Neural progenitor cell (in vitro differentiated cells): ENCODE measurements at regions not wholly inside any gene's neighbourhood (a gene's known extent, or its start where the extent isn't known, plus 50 kb on each side); places are given as distances from the start of the nearest gene placed in this dataset.
"Not testable (repeated sequence)": the region's sequence is repeated elsewhere in the genome, so short reads cannot be mapped to it uniquely, and the experiment has no call there.

Experiments
- CTCF ChIP-seq: fragments of 200-600 bp; sonication (generic); IDR thresholded peaks from 2 replicates; pipeline ENCODE4 v1.5.1; 2017; ENCODE audit warnings: antibody characterized with exemption, mild to moderate bottlenecking
- EZH2 ChIP-seq: fragments of 200-600 bp; sonication (generic); IDR thresholded peaks from 2 replicates; pipeline ENCODE4 v1.6.1; 2017; ENCODE audit warnings: antibody characterized with exemption, mild to moderate bottlenecking, moderate library complexity
- EZH2phosphoT487 ChIP-seq: fragments of 200-600 bp; sonication (generic); IDR thresholded peaks from 2 replicates; pipeline ENCODE4 v1.6.1; 2017; ENCODE audit warnings: antibody characterized with exemption

- TF ChIP-seq EZH2phosphoT487, CTCF, EZH2: not testable (repeated sequence)
Observed at GRCh38 chr22:11608486-11608885, 3919.5 kb upstream of the OR11H1 start.
